ENCODE measurements at regions not wholly inside any gene's neighbourhood (a gene's known extent, or its start where the extent isn't known, plus 50 kb on each side); places are given as distances from the start of the nearest gene placed in this dataset.

- TF ChIP-seq CTCF (conservative IDR thresholded peaks at IDR 0.05 in 1 of 2, IDR thresholded peaks at IDR 0.05 in 1 of 2; ENCODE audit: low read depth in 1 of 2, low read length in 2 of 2) (no peak), EZH2 (IDR thresholded peaks at IDR 0.05; ENCODE audit: low read length, missing control alignments) (no peak)
Observed at GRCh38 chr12:85422762-85423161, 142.7 kb downstream of the ALX1 start.
